Esophagus muscularis mucosa (tissue), 3 donors: ENCODE measurements at regions not wholly inside any gene's neighbourhood (a gene's known extent, or its start where the extent isn't known, plus 50 kb on each side); places are given as distances from the start of the nearest gene placed in this dataset.
"Not testable (repeated sequence)": the region's sequence is repeated elsewhere in the genome, so short reads cannot be mapped to it uniquely, and the experiment has no call there.

Source experiments
- POLR2A ChIP-seq: fragments of 450-650 bp; IDR thresholded peaks from one replicate; pipeline ENCODE4 v1.6.1; 2017; ENCODE audit warnings: antibody characterized with exemption, moderate library complexity, mild to moderate bottlenecking, low read depth
- POLR2AphosphoS5 ChIP-seq, 2 donors: sonication (generic); formaldehyde crosslinking; IDR thresholded peaks; one replicate each; pipeline ENCODE4 v1.6.1; 2017; ENCODE audit warnings: antibody characterized with exemption in 2 of 2
- TF ChIP-seq, protein P1 (sequence below), 3 experiments: fragments of 200-600 bp in 2 of 3; fragments of 450-650 bp in 1 of 3; sonication (generic) in 2 of 3; IDR thresholded peaks; one replicate each; pipeline ENCODE4 v1.5.1; 2017 to 2019; ENCODE audit warnings: antibody characterized with exemption in 3 of 3, mild to moderate bottlenecking in 2 of 3, moderate library complexity in 1 of 3

- TF ChIP-seq, protein P1, sequence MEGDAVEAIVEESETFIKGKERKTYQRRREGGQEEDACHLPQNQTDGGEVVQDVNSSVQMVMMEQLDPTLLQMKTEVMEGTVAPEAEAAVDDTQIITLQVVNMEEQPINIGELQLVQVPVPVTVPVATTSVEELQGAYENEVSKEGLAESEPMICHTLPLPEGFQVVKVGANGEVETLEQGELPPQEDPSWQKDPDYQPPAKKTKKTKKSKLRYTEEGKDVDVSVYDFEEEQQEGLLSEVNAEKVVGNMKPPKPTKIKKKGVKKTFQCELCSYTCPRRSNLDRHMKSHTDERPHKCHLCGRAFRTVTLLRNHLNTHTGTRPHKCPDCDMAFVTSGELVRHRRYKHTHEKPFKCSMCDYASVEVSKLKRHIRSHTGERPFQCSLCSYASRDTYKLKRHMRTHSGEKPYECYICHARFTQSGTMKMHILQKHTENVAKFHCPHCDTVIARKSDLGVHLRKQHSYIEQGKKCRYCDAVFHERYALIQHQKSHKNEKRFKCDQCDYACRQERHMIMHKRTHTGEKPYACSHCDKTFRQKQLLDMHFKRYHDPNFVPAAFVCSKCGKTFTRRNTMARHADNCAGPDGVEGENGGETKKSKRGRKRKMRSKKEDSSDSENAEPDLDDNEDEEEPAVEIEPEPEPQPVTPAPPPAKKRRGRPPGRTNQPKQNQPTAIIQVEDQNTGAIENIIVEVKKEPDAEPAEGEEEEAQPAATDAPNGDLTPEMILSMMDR (IDR thresholded peaks at IDR 0.05): not testable (repeated sequence)
- TF ChIP-seq POLR2AphosphoS5 (IDR thresholded peaks at IDR 0.05); POLR2A: not testable (repeated sequence)
Observed at GRCh38 chr16:21516705-21517040, 82.7 kb upstream of the METTL9 start.
